GM18526 (cell line): ENCODE measurements at regions not wholly inside any gene's neighbourhood (a gene's known extent, or its start where the extent isn't known, plus 50 kb on each side); places are given as distances from the start of the nearest gene placed in this dataset.

Experiments used
- POLR2A ChIP-seq: IDR thresholded peaks from 3 replicates; pipeline ENCODE4 v1.6.1; 2011; ENCODE audit not compliant: insufficient read length; ENCODE audit errors: extremely low read depth

- no peak for TF ChIP-seq POLR2A
These were observed 319.1 kb upstream of the TLE3 start for GRCh38 chr15:70416829-70417228.

GRCh38 chr15:70415398-70415797 is 317.7 kb upstream of the TLE3 start:
- TF ChIP-seq POLR2A, result no peak

GRCh38 chr15:70414626-70415025 is 316.9 kb upstream of the TLE3 start:
- no peak for TF ChIP-seq POLR2A

GRCh38 chr15:70412794-70413193 is 315.1 kb upstream of the TLE3 start:
- no peak for TF ChIP-seq POLR2A

- TF ChIP-seq POLR2A, result no peak
These were observed 313.6 kb upstream of the TLE3 start for GRCh38 chr15:70411143-70411863.

GRCh38 chr15:70410371-70410985 is 312.8 kb upstream of the TLE3 start:
- TF ChIP-seq POLR2A, result no peak

GRCh38 chr15:70409388-70409787 is 311.7 kb upstream of the TLE3 start:
- no peak for TF ChIP-seq POLR2A

GRCh38 chr15:70407955-70408354 is 310.2 kb upstream of the TLE3 start:
- TF ChIP-seq POLR2A, result no peak

- no peak for TF ChIP-seq POLR2A
These were observed 309.6 kb upstream of the TLE3 start for GRCh38 chr15:70407336-70407670.

- no peak for TF ChIP-seq POLR2A
These were observed 309.1 kb upstream of the TLE3 start for GRCh38 chr15:70406617-70407335.

- no peak for TF ChIP-seq POLR2A
These were observed 304.0 kb upstream of the TLE3 start for GRCh38 chr15:70401709-70402108.

- TF ChIP-seq POLR2A, result no peak
These were observed 303.2 kb upstream of the TLE3 start for GRCh38 chr15:70400766-70401541.

GRCh38 chr15:70399204-70399603 is 301.5 kb upstream of the TLE3 start:
- TF ChIP-seq POLR2A, result no peak

- no peak for TF ChIP-seq POLR2A
These were observed 301.0 kb upstream of the TLE3 start for GRCh38 chr15:70398694-70399093.

- no peak for TF ChIP-seq POLR2A
These were observed 299.1 kb upstream of the TLE3 start for GRCh38 chr15:70396807-70397206.

GRCh38 chr15:70395164-70395563 is 297.4 kb upstream of the TLE3 start:
- TF ChIP-seq POLR2A, result no peak
